ENCODE measurements at regions not wholly inside any gene's neighbourhood (a gene's known extent, or its start where the extent isn't known, plus 50 kb on each side); places are given as distances from the start of the nearest gene placed in this dataset.
"Not testable (repeated sequence)": the region's sequence is repeated elsewhere in the genome, so short reads cannot be mapped to it uniquely, and the experiment has no call there.

DNA sequence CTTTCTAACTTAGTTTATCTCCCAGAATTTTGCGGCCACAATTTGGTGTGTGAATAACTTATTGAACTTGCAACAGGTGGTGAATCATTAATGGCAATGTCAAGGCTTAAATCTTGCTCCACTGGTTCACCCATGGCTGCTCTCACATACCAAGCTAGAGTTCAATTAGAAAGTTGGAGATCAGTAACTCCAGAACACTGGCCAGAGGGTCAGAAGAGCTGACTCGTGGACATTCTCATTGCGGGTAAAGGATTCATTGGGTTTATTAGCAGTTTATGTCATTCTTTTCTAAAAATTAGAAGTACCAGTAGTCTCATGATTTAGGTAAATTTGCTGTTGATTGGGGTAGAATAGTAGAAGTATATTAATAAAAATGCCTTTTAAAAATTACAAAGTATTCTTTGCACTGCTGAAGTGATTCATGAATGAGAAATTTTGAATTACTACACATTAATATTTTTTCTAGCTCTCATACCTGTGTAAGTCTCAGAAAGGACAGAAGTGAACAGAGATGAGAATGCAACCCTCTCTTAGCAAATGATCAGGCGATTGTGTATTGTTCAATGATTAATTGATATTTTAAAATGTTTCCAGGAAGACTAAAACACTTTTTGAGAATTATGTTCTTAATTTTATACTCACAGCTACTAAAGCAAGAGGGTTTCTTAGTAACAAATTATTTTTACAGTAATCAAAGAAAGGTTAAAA, 142.0 kb downstream of the SYT15 start:
- H3K27me3 Mint-ChIP-seq; intact Hi-C loops (cut with micrococcal nuclease); H3K4me3 Mint-ChIP-seq; H3K9me3 Mint-ChIP-seq; H3K27ac Mint-ChIP-seq; H3K36me3 Mint-ChIP-seq (ENCODE audit: low read depth); H3K4me1 Mint-ChIP-seq (ENCODE audit: low read depth): not testable (repeated sequence)

DNA sequence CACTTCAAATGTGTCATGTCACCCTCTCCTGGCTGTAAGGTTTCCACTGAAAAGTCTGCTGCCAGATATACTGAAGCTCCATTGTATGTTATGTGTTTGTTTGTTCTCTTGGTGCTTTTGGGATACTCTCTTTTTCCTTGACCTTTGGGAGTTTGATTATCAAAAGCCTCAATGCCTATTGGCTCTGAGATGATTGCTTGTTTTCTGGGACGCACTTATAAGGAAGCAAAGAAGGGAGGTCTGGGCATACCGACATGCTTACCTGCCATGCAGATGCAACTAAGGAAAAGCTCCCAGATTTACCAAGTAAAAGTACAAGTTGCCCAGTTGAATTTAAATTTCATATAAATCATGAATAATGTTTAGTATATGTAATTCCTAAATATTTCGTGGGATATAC, 145.3 kb downstream of the SYT15 start:
- H3K27me3 Mint-ChIP-seq; H3K9me3 Mint-ChIP-seq; intact Hi-C loops (cut with micrococcal nuclease); H3K27ac Mint-ChIP-seq; H3K36me3 Mint-ChIP-seq (ENCODE audit: low read depth); H3K4me1 Mint-ChIP-seq (ENCODE audit: low read depth); H3K4me3 Mint-ChIP-seq: not testable (repeated sequence)

DNA sequence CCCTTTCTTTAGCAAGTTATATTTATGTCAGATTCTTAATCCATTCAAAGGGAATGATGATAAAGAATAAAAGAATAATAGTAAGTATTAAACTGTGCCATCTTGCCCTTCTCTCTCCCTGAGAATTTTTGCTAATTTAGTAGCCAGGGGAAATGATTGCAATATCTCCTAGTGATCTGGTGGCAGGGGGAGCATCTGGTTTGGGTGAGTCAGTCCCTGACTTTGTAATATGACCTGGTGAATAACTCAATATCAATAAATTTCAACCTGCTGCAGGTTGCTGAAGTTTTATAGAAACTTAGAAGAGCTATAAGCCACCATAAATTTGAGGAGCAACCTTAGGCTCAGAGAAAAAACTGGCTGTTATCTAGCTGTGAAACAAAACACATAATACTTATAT, 149.4 kb downstream of the SYT15 start:
- intact Hi-C loops (cut with micrococcal nuclease); H3K27ac Mint-ChIP-seq; H3K4me3 Mint-ChIP-seq; H3K4me1 Mint-ChIP-seq (ENCODE audit: low read depth); H3K9me3 Mint-ChIP-seq; H3K36me3 Mint-ChIP-seq (ENCODE audit: low read depth); H3K27me3 Mint-ChIP-seq: not testable (repeated sequence)

- intact Hi-C loops (cut with micrococcal nuclease); H3K27ac Mint-ChIP-seq; H3K27me3 Mint-ChIP-seq; H3K4me1 Mint-ChIP-seq (ENCODE audit: low read depth); H3K36me3 Mint-ChIP-seq (ENCODE audit: low read depth); H3K9me3 Mint-ChIP-seq; H3K4me3 Mint-ChIP-seq: not testable (repeated sequence)
Observed at GRCh38 chr10:46730729-46731128, 151.8 kb downstream of the SYT15 start.

DNA sequence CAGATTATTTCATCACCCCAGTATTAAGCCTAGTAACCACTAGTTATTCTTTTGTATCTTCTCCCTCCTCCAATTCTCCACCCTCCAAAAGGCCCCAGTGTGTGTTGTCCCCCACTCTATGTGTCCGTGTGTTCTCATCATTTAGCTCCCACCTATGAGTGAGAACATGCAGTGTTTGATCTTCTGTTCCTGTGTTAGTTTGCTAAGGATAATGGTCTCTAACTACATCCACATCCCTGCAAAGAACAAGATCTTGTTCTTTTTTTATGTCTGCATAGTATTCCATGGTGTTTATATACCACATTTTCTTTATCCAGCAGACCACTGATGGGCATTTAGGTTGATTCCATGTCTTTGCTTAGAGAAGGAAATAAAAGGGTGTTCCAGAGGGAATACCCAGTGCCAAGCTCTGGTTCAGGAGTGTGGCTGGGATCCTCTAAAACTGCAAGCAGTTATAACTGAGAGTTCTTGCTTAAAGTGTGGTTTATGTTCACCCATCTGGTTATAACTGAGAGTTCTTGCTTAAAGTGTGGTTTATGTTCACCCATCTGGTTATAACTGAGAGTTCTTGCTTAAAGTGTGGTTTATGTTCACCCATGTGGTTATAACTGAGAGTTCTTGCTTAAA, 154.8 kb downstream of the SYT15 start:
- H3K4me1 Mint-ChIP-seq (ENCODE audit: low read depth); H3K9me3 Mint-ChIP-seq; H3K4me3 Mint-ChIP-seq; intact Hi-C loops (cut with micrococcal nuclease); H3K36me3 Mint-ChIP-seq (ENCODE audit: low read depth); H3K27ac Mint-ChIP-seq; H3K27me3 Mint-ChIP-seq: not testable (repeated sequence)

GRCh38 chr10:46734262-46734642, 155.3 kb downstream of the SYT15 start:
- H3K36me3 Mint-ChIP-seq (ENCODE audit: low read depth); intact Hi-C loops (cut with micrococcal nuclease); H3K9me3 Mint-ChIP-seq; H3K4me3 Mint-ChIP-seq; H3K4me1 Mint-ChIP-seq (ENCODE audit: low read depth); H3K27ac Mint-ChIP-seq; H3K27me3 Mint-ChIP-seq: not testable (repeated sequence)

DNA sequence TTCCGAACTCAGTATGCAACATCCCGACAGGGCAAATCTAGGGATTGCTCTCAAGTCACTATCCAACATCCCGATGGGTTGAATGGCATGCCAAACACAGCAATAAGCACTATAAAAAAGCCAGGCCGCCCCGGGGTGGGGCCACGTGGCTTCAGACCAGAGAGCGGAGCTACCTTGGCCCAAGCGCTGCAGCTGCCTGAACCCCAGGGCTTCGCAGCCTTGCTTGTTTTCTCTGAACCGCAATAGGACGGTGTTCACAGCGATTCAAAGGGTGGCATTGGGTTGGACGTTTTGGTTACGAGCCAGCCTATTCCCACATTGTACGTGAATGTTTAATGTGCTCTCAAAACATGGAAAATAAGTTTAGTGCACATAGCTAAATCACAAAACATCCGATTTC, 161.0 kb downstream of the SYT15 start:
- H3K4me3 Mint-ChIP-seq; H3K27ac Mint-ChIP-seq; H3K4me1 Mint-ChIP-seq (ENCODE audit: low read depth); intact Hi-C loops (cut with micrococcal nuclease); H3K9me3 Mint-ChIP-seq; H3K36me3 Mint-ChIP-seq (ENCODE audit: low read depth); H3K27me3 Mint-ChIP-seq: not testable (repeated sequence)

- H3K9me3 Mint-ChIP-seq; H3K4me3 Mint-ChIP-seq; H3K27me3 Mint-ChIP-seq; H3K36me3 Mint-ChIP-seq (ENCODE audit: low read depth); H3K27ac Mint-ChIP-seq; intact Hi-C loops (cut with micrococcal nuclease); H3K4me1 Mint-ChIP-seq (ENCODE audit: low read depth): not testable (repeated sequence)
Observed at GRCh38 chr10:46740368-46740767, 161.4 kb downstream of the SYT15 start.

- intact Hi-C loops (cut with micrococcal nuclease); H3K27me3 Mint-ChIP-seq; H3K9me3 Mint-ChIP-seq; H3K4me3 Mint-ChIP-seq; H3K27ac Mint-ChIP-seq; H3K36me3 Mint-ChIP-seq (ENCODE audit: low read depth): not testable (repeated sequence)
- H3K4me1 Mint-ChIP-seq (ENCODE audit: low read depth), result peaks cover 14% of the 10 kb centered on the region
Observed at GRCh38 chr10:46749003-46749402, 162.2 kb upstream of the PTPN20 start.

GRCh38 chr10:46749470-46749869, 161.8 kb upstream of the PTPN20 start:
- H3K4me3 Mint-ChIP-seq; H3K9me3 Mint-ChIP-seq; H3K36me3 Mint-ChIP-seq (ENCODE audit: low read depth); H3K27me3 Mint-ChIP-seq; intact Hi-C loops (cut with micrococcal nuclease): not testable (repeated sequence)
- Mint-ChIP-seq H3K27ac (peak overlapping the region; percentile 52), H3K4me1 (ENCODE audit: low read depth) (peaks cover 14% of the 10 kb centered on the region)

GRCh38 chr10:46753763-46754162, 157.5 kb upstream of the PTPN20 start:
- H3K9me3 Mint-ChIP-seq; H3K4me3 Mint-ChIP-seq; H3K27ac Mint-ChIP-seq; intact Hi-C loops (cut with micrococcal nuclease); H3K27me3 Mint-ChIP-seq; H3K36me3 Mint-ChIP-seq (ENCODE audit: low read depth): not testable (repeated sequence)
- H3K4me1 Mint-ChIP-seq (ENCODE audit: low read depth), result peaks cover 14% of the 10 kb centered on the region

DNA sequence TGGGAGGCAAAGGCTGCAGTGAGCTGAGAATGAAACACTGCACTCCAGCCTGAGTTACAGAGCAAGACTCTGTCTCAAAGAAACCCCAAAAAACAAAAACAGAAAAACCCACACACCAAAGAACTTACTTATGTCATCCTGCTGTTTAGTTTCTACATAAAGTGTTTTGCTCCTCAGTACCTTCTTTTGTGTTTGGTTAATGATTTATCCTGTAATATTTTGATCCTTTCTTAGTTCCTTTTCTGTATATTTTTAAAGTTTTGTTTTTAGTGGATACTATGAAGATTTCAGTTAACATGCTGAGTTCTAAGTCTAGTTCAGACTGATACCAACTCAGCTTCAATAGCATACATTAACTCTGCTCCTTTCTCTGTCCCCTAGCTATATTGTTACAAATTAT, 149.8 kb upstream of the PTPN20 start:
- H3K27ac Mint-ChIP-seq; H3K27me3 Mint-ChIP-seq; intact Hi-C loops (cut with micrococcal nuclease); H3K4me1 Mint-ChIP-seq (ENCODE audit: low read depth); H3K9me3 Mint-ChIP-seq; H3K4me3 Mint-ChIP-seq; H3K36me3 Mint-ChIP-seq (ENCODE audit: low read depth): not testable (repeated sequence)

DNA sequence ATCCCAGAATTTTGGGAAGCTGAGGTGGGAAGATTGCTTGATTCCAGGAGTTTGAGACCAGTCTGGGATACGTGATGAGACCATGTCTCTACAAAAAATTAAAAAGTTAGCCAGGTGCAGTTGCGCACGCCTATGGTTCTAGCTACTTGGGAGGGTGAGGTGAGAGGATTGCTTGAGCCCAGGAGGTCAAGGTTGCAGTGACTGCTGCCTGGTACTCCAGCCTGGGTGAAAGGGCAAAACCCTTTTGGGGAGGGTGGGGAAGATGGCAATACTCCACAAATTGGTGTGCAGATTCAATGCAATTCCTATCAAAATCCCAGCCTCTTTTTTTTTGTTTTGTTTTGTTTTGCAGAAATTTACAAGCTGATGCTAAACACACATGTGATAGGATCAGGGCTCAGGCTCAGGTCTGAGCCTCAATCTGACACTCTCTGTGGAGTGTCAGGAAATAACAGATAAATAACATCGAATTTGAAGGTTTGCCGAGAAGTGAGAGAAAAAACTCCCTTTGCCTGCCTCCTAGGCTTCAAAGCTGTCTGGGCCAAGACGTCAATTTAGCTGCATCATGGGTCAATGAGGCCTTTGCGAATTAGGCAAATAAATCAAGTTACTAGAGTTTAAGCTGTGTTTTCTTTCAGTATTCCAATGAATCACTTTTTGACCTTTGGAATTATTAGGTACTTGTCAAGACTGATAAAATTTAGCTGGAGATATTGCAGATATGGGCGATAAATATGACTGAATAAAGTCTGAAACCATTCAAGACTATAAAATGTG, 142.5 kb upstream of the PTPN20 start:
- H3K36me3 Mint-ChIP-seq (ENCODE audit: low read depth); intact Hi-C loops (cut with micrococcal nuclease); H3K4me3 Mint-ChIP-seq; H3K4me1 Mint-ChIP-seq (ENCODE audit: low read depth); H3K27me3 Mint-ChIP-seq; H3K27ac Mint-ChIP-seq; H3K9me3 Mint-ChIP-seq: not testable (repeated sequence)

- H3K36me3 Mint-ChIP-seq (ENCODE audit: low read depth); intact Hi-C loops (cut with micrococcal nuclease); H3K27me3 Mint-ChIP-seq; H3K4me1 Mint-ChIP-seq (ENCODE audit: low read depth); H3K9me3 Mint-ChIP-seq; H3K27ac Mint-ChIP-seq: not testable (repeated sequence)
- H3K4me3 Mint-ChIP-seq, result peak overlapping the region; percentile 9
Observed at GRCh38 chr10:46773178-46773896, 137.9 kb upstream of the PTPN20 start.
